ENCODE measurements at regions not wholly inside any gene's neighbourhood (a gene's known extent, or its start where the extent isn't known, plus 50 kb on each side); places are given as distances from the start of the nearest gene placed in this dataset.
"Not testable (repeated sequence)": the region's sequence is repeated elsewhere in the genome, so short reads cannot be mapped to it uniquely, and the experiment has no call there.

DNA sequence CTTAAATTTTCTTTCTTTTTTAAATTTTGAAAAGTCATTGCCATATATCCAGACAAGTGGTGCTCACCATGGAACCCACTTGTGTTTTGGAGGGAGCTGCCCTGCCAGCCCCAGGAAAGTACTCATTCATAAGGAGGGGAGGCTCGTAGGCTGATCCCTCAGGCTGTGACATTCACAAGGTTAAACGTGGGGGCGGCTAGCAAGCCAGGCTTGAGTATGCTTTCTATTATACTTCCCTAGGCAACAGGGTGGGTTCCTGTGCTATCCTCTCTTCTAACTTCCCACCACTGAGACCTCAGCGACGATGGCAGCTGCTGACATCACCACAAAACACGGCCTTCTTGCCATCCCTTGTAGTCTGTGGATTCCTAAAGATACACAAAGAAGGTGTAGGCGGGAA is 160.5 kb upstream of the C2CD4B start:
- DNase-seq: no peak

DNA sequence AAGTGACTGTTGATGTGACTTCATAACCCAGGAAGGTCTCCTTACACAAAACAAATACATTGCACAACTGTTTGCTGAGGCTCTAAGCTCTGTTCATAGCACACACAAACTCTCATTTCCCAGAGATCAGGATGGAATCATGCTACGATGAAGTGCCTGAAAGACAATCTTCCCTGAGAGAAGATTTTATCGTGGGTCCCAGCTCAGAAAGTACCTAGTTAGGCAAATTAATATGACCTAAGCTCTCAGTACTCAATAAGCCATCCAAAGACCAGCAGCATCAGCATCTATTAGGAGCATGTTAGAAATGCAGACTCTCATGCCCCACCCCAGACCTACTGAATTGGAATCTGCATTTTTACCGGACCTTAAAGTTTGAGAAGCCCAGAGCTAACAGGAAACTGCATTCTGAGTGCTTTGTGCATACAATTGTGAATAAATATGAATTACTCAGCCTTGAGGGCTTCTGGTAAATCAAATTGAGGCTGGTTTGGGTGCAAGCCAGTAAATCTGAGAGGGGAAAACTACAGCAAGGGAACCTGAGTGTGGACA is 161.5 kb upstream of the C2CD4B start:
- DNase-seq: no peak

DNA sequence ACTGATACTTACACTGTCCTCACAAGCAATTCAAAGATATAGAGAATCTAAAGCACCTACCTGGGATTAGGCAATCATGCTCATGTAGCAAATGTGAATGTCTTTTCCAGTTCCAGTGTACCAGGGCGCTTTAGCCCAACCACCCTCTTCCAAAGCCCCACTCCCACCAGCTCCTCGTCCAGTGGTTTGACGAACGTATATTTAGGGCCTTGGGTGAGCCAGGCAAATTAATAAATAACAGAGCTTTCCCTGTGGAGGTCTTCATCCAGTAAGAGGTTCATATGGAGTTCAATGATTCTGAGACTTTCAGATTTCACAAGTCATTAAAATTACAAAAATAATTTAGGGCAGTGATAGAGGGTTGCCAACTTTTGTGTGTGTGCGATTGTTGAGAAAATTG is 162.3 kb upstream of the C2CD4B start:
- no peak for DNase-seq

DNA sequence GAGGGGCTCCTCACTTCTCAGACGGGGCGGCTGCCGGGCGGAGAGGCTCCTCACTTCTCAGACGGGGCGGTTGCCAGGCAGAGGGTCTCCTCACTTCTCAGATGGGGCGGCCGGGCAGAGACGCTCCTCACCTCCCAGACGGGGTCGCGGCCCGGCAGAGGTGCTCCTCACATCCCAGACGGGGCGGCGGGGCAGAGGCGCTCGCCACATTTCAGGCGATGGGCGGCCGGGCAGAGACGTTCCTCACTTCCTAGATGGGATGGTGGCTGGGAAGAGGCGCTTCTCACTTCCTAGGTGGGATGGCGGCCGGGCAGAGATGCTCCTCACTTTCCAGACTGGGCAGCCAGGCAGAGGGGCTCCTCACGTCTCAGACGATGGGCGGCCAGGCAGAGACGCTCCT is 167.4 kb upstream of the C2CD4B start:
- DNase-seq: not testable (repeated sequence)

DNA sequence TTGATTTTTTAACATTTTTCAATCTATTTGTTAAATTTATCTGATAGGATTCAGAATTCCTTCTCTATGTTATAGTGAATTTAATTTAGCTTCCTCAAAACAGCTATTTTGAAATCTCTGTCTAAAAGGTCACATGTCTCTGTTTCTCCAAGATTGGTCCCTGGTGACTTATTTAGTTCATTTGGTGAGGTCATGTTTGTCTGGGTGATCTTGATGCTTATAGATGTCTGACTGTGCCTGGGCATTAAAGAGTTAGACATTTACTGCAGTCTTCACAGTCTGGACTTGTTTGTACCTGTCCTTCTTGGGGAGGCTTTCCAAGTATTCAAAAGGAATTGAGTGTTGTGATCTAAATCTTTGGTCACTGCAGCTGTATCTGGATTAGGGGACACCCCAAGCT is 169.5 kb upstream of the C2CD4B start:
- DNase-seq: no peak

DNA sequence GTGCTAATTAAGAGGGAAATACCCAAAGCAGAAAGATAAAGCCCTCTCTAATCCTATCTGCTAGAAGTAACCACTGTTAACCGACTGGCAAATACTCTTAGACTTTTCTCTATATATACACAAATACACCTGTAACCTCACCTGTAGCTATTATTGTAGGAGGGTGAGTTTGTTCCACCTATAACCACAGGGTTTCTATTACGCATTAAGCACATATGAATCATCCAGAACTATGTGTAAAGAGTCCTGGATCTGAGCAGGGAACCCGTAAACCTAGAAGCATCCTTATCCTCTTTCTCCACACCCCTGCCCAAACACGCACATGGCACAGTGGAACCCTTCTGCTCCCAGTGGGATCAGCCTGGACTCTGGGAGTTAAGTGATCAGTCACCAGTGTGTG is 172.8 kb upstream of the C2CD4B start:
- DNase-seq: no peak

DNA sequence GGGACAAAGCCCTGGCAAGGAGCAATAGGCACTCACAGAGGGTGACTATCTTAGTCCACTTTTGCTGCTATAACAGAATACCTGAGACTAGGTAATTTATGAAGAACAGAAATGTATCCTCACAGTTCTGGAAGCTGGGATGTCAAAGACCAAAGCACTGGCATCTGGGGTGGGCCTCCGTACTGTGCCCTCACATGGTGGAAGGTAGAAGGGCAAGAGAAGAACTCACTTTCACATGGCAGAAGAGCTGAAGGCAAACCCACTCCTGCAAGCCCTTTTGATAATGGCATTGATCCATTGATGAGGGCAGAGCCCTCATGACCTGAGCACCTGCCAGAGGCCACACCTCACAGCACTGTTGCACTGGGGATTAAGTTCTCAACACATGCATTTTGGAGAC is 173.4 kb upstream of the C2CD4B start:
- DNase-seq: no peak

DNA sequence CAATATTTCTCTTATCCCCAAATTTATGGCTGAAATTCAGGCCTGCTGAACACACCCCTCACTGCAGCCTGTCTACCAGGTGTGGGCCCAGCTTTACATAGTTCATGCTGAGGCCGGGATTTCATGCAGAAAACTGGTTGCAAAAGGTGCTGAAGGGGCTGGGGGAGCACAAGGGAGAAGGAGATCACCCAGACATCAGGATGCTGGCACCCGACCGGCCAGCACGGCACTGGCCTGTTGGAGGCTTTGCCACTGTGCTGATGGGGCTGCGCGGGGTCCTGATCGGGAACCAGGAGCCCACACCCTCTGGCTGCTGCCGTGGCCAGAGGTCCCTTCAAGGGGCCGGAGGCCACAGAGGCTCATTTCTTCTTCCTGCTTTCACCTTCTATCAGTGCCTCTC is 177.9 kb upstream of the C2CD4B start:
- DNase-seq: no peak

DNA sequence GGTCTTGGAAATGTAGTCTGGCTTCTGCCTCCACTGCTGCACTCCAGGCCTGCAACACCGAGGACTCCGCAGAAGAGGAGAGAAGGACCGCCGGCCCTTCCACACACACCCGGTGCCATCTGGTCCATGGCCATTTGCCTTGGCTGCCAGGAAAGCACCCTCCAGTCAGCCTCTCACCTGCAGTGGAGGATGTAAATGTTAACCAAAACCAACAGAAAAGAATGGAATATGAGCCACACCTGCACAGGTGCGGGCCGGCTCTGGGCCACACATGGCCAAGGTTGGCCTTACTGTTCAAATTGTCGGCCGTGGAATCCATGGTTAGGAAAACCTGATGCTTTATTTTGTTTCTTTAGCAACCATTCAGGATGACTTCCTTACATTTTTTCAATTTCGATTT is 178.3 kb upstream of the C2CD4B start:
- DNase-seq: no peak

DNA sequence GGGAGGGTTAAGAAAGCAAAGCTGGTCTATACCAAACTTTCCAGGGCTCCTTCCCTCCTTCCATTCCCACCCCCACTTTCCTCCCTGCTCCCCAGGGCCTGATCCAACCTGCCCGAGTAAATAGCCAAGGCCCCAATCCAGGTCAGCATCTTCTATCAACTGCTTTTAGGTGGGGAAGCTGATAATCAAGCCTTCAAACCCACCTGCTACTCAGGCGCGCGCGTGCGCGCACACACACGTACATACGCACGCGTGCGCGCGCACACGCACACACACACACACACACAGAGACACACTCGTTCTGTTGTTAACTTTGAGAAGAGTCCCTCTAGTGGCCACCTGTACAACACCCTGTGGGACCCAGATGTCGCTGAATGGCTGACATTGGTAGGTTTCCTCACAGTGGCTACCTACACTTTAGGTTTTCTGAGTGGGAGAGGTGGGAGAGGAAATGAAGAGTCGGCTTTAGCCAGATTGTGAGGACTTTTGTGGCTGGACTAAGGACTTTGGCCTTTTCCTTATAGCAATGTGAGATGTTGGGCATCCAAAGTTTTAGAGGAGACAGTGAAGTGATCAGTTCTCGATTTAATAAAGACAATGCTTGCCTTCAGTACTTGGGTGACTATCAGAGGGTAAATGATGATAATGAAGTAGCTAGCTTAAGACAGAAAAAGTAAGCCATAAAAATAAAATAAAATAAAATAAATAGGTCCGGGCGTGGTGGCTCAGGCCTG is 179.9 kb upstream of the C2CD4B start:
- DNase-seq: peak in 3 of 4 experiments; percentile 8 to 41 (median 17)

DNA sequence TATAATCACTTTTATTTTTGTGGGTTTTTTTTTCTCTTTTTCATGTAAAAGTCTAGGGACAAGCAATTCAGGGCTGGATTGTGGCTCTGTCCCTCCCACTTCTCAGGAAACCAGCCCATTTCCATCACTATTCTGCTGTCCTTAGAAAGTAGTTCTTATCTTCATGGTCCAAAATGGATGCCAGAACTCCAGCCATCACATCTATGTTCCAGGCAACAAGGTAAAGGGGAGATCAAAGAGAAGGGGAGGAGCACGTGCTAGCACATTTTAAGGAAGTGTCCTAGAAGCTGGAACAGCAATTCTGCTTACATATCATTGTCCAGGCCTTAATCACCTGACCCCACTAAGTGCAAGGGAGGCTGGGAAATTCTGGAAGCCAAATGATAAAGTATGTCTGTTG is 181.1 kb upstream of the C2CD4B start:
- DNase-seq: no peak

DNA sequence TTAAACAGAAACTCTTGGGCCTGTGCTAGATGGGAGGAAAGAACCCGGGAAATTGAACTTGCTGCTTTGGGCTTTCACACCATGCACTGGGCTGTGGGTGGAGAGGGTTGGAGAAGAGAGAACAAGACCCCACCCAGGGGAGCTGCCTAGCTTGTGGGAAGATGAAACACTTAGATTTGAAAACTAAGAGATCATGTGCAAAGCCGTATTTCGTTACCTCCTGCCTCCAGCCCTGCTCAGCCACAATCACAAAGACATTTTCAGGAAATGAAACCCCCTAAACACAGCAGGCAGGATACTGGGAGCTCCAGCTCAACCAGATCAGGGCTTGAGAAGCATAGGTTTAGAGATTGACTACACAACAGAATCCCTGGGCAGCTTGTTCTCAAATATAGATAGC is 183.0 kb upstream of the C2CD4B start:
- DNase-seq: no peak

DNA sequence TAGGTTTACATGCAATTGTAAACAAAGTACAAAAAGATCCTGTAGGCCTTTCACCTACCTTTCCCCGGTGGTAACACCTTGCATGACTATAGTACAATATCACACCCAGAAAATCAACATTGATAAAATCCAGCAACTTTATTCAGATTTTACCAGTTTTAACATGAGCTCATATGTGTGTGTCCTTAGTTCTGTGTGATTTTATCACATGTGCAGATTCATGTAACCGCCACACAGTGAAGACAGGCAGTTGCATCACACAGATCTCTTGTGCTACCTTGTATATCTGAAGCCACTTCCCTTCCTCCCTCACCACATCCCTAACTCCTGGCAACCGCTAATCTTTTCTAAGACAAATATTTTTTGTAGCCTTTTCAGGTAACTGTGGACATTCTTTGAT is 183.5 kb upstream of the C2CD4B start:
- no peak for DNase-seq

DNA sequence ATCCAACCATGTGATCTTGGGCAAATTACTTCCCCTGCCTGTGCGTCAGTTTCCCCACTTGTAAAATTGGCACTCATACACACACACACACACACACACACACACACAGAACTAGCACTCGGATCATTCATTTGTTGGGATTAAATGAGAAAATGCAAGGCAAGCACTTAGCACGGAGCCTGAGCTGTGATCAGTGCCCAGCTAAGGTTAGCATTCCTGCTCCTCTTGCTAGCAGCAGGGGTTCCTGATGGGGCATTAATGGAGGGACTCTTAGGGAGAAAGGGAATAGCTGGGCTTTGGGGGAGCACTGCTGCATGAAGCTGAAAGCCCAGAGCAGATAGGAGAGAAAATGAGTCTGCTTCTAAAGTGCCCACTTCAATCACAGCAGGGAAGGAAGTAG is 187.7 kb upstream of the C2CD4B start:
- DNase-seq: no peak

DNA sequence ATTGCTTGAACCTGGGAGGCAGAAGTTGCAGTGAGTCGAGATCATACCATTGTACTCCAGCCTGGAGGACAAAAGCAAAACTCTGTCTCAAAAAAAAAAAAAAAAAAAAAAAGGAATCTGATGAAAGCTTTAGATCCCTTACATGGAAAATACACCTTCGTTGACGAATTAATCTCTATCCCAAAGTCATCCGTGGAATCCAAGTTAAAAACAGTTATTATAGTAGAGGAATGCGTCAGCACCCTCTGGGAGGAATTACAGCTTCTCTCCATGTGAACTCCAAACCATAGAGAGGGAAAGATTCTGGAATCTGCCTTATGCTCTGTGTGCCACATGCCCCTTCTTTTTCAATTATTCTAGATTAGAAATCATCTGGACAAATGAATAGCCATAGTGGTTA is 192.3 kb upstream of the C2CD4B start:
- no peak for DNase-seq

DNA sequence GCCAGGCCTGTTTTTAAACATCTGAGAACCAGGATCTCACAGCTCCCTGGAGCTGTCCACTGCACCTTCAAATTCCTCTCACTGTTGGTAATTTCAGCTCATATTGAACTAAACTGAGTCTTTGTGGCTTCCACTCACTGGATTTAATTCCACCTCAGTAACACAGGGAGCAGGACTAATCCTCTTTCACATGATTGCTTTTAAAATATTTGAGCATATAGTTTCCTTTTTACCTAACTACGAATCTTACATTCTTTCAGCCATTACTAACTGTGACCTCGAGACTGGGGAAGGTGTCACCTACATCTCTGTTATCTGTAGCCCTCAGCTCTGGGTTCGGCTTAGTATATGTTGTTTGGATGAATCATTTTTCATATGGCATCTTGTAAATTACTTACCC is 194.3 kb upstream of the C2CD4B start:
- DNase-seq: no peak

DNA sequence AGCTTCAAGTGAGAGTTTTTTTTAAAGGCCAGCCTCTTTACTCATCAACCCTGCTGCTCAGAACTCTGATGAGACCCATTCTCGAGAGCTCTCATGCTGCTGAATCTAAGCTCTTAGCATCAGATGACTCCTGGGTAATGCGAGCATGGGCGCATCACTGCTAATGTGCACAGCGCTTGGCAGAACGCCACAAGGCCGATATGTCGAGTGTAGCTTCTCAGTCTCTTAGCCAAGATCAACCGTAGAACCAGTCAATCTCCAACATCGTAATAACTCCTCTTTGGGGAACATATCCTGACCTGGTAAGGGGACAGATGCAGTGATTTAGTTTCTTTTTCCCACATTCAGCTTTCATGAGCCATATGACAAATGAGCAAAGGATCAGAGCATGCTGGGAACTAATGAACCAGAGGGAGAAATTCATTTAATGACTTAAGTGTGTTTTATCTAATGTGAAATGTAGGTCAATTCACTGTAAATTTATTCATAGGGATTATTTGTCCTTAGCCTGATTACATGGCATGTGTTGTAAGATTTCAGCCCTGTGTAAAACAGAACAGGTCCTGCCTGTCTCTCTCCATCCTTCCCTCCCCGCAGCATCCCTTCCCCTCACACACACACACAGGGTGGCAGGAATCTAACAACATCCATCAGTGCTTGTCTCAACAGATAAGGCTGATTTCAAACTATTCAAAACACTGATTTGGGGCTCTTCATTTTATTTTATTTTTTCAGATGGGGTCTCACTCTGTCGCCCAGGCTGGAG is 195.4 kb upstream of the C2CD4B start:
- DNase-seq: no peak

DNA sequence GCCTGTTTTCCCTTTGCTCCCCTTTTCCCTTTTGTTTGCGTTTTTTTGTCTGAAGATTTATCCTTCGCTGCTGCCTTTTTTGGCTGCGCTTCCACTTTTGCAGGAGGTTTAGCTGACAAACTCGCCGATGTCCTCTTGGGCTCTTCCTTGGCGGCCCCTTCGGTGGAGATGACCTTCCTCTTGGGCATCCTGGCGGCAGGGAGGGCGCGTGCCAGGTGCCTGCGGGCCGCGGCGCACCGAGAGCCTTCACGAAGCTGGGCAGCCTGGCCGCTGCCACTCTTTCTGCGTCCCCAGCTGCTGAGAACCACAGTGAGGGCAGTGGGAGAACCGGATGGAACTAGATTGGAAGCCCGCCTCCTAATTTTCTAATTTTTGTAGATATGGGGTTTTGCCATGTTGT is 197.1 kb upstream of the C2CD4B start:
- DNase-seq: no peak

DNA sequence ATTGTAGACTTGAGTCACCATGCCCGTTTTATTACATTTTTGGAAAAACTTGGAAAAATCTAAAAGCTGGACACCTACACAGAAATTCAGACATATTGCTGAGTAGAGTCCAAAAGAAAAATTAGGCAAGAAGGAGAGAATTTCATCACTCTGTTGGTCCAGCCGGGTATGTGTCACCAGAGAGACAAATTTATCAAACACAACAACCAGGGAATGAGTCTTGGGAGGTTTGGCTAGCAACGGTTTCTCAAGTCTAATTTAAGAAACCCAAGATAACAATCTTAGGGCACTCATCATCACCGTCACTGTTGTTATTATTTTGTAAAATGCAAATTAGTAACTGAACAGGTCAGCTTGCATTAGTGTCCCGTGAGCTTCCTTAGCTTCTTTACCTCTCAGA is 197.5 kb upstream of the C2CD4B start:
- DNase-seq: no peak

DNA sequence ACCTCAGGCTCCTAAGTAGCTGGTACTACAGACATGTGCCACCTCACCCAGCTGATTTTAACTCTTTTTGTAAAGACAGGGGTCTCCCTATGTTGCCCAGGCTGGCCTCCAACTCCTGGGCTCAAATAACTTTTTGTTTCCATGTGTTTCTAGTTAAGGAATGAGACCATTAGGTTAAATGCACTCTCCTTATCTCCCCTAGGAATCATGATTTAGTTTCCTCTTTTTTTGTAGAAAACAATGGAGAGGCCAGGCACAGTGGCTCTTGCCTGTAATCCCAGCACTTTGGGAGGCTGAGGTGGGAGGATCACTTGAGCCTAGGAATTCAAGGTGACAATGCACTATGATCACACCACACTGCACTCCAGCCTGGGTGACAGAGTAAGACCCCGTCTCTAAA is 198.8 kb upstream of the C2CD4B start:
- DNase-seq: no peak

DNA sequence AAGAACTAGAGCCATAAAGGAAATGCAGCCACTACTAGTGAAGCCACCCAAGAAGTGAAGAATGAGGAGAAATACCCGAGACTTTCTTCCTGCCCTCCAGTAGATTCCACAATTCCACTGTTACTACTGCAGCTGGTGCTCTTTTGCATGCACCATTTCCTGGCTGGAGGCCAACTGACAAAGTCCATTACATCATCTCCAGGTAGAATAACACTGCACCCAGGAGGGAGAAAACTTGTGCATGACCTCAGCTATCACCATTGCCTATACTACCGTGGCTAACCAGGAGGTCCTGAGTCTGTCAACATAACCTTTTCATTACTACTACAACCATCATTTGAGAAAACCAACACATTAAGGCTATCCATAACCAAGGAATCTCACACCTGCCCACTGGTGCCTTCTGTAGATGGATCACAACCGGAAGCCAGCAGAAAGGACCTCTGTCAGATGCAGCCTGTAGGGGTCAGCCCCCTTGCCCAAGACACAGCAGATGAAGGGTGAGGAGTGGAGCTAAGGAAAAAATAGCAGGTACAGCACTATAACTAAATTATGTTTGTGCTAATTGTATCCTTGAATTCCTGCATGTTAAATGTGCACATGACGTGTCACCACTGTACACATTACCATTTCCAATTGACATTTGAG is 200.8 kb upstream of the C2CD4B start:
- DNase-seq: no peak

DNA sequence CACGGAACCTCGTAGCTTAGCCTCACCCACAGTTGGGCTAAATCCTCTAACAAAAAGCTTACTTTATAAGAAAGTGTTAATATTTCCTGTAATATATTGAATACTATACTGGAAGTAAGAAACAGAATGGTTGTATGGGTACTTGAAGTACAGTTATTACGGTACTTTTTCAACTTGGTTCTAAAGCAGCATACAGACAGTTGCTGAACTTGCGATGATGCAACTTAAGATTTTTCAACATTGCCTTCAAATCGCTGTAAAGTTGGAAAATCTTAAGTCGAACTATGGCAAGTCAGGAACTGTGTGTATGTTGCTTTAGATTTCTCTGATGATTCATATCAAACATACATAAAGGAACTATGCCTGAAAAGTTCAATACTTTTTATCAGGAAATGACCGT is 204.4 kb upstream of the C2CD4B start:
- no peak for DNase-seq

DNA sequence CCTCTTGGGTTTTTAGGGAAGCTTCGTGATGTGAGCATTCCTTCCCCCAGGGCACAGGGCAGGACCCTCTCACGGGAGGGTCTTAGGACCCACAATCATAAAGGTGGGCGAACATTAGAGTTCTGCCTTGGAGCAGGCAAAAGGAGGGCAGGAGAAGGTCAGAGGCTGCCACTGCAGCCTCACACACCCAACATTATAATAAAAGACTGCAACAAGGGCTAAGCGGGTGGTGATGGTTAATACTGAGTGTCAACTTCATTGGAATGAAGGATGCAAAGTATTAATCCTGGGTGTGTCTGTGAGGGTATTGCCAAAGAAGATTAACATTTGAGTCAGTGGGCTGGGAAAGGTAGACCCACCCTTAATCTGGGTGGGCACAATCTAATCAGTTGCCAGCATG is 206.6 kb upstream of the C2CD4B start:
- DNase-seq: not testable (repeated sequence)

Measured in activated naive CD4-positive, alpha-beta T cell (primary cell).